SKM-1 (cell line): ENCODE measurements at regions not wholly inside any gene's neighbourhood (a gene's known extent, or its start where the extent isn't known, plus 50 kb on each side); places are given as distances from the start of the nearest gene placed in this dataset.

ENCODE experiments used
- DNase-seq: peaks from one replicate; lab custom pipeline; 2025; ENCODE audit not compliant: unreplicated experiment; lab: John Stamatoyannopoulos, UW

- no peak for DNase-seq
Measured at GRCh38 chr2:118254116-118254515, 165.8 kb downstream of the INSIG2 start.

GRCh38 chr2:118251427-118251826 lies 163.2 kb downstream of the INSIG2 start:
- DNase-seq = no peak

- DNase-seq = no peak
Measured at GRCh38 chr2:118250463-118250862, 162.2 kb downstream of the INSIG2 start.

GRCh38 chr2:118250001-118250400 lies 161.7 kb downstream of the INSIG2 start:
- peak; percentile 57 for DNase-seq

- DNase-seq = peak; percentile 72
Measured at GRCh38 chr2:118249531-118249930, 161.3 kb downstream of the INSIG2 start.

- no peak for DNase-seq
Measured at GRCh38 chr2:118246726-118247125, 158.5 kb downstream of the INSIG2 start.

GRCh38 chr2:118246079-118246478 lies 157.8 kb downstream of the INSIG2 start:
- DNase-seq = no peak

- DNase-seq = no peak
Measured at GRCh38 chr2:118244686-118245085, 156.4 kb downstream of the INSIG2 start.

- no peak for DNase-seq
Measured at GRCh38 chr2:118243031-118243430, 154.8 kb downstream of the INSIG2 start.

GRCh38 chr2:118242216-118242615 lies 153.9 kb downstream of the INSIG2 start:
- DNase-seq = no peak

- no peak for DNase-seq
Measured at GRCh38 chr2:118241128-118241527, 152.9 kb downstream of the INSIG2 start.

GRCh38 chr2:118240276-118240675 lies 152.0 kb downstream of the INSIG2 start:
- no peak for DNase-seq

- no peak for DNase-seq
Measured at GRCh38 chr2:118239284-118239683, 151.0 kb downstream of the INSIG2 start.

- no peak for DNase-seq
Measured at GRCh38 chr2:118237451-118237850, 149.2 kb downstream of the INSIG2 start.

GRCh38 chr2:118232796-118233195 lies 144.5 kb downstream of the INSIG2 start:
- DNase-seq = no peak

- no peak for DNase-seq
Measured at GRCh38 chr2:118232391-118232790, 144.1 kb downstream of the INSIG2 start.

- no peak for DNase-seq
Measured at GRCh38 chr2:118231759-118232158, 143.5 kb downstream of the INSIG2 start.

GRCh38 chr2:118227698-118228508 lies 139.6 kb downstream of the INSIG2 start:
- DNase-seq = no peak

GRCh38 chr2:118225666-118226065 lies 137.4 kb downstream of the INSIG2 start:
- DNase-seq = no peak

- DNase-seq = no peak
Measured at GRCh38 chr2:118224895-118225311, 136.6 kb downstream of the INSIG2 start.

GRCh38 chr2:118223992-118224894 lies 136.0 kb downstream of the INSIG2 start:
- DNase-seq = no peak

- DNase-seq = no peak
Measured at GRCh38 chr2:118223511-118223991, 135.3 kb downstream of the INSIG2 start.
